ENCODE measurements at regions not wholly inside any gene's neighbourhood (a gene's known extent, or its start where the extent isn't known, plus 50 kb on each side); places are given as distances from the start of the nearest gene placed in this dataset.
A peak's percentile ranks its signal among the peaks of the same experiment; 100 is the strongest.

DNA sequence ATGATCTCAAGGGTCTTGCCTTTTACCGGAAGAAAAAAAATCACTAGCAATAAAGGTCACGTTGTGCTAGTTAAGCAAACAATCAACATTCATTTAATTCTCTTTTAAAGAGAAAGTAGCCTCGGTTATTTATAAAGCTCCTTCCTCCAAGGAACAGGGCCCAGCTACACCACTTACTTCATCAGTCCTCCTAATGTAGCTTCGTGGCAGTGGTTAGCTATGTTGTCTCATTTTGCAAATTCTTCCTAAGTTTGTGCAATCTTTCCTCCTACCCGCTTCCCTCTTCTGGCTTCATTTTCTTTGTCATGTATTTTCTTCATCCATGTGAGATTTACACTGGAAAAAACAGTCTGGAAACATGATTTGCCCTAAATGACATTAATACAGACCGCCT lies 554.2 kb downstream of the NUF2 start:
- no peak for TF ChIP-seq POLR2A (IDR thresholded peaks at IDR 0.05)
- TF ChIP-seq, protein P1, sequence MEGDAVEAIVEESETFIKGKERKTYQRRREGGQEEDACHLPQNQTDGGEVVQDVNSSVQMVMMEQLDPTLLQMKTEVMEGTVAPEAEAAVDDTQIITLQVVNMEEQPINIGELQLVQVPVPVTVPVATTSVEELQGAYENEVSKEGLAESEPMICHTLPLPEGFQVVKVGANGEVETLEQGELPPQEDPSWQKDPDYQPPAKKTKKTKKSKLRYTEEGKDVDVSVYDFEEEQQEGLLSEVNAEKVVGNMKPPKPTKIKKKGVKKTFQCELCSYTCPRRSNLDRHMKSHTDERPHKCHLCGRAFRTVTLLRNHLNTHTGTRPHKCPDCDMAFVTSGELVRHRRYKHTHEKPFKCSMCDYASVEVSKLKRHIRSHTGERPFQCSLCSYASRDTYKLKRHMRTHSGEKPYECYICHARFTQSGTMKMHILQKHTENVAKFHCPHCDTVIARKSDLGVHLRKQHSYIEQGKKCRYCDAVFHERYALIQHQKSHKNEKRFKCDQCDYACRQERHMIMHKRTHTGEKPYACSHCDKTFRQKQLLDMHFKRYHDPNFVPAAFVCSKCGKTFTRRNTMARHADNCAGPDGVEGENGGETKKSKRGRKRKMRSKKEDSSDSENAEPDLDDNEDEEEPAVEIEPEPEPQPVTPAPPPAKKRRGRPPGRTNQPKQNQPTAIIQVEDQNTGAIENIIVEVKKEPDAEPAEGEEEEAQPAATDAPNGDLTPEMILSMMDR (IDR thresholded peaks at IDR 0.05 in 4 of 5, conservative IDR thresholded peaks at IDR 0.05 in 1 of 5), result no peak
- peak overlapping the region in 1 of 4 donors; percentile 30 for H3K27ac ChIP-seq

DNA sequence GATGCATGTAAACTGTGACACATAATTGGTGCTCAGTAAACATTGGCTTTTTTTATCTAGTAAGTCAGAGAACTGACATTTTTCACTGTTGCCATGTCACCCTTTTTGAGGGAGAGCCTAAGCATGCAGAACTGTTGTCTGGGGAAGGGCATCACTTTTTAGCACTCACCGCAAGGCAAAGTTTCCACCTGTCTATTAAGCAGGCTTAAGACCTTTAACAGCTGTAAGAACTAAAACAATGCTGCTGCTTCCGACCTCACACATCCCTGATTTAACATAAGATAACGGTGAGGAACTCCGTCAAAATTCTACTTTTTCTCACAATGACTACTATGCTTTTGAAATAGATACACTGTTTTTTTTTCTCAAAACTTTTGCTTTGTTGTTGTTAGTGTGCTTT lies 554.8 kb downstream of the NUF2 start:
- Histone ChIP-seq H3K27me3 (no peaks in the 10 kb centered on the region), H3K36me3 (no peaks in the 10 kb centered on the region), H3K27ac (no peak overlapping the region), H3K4me1 (peaks cover 0 to 3% of the 10 kb centered on the region in 2 donors), H3K9me3 (no peaks in the 10 kb centered on the region), H3K4me3 (no peak overlapping the region)
- DNase-seq (no peak), ATAC-seq (no peak)
- in situ Hi-C loops (cut with MboI; ENCODE audit: low sequenced_read_pairs in 4 of 4), result no loop called here
- TF ChIP-seq, protein P1 (IDR thresholded peaks at IDR 0.05 in 4 of 5, conservative IDR thresholded peaks at IDR 0.05 in 1 of 5), result no peak
- TF ChIP-seq POLR2A (IDR thresholded peaks at IDR 0.05), result no peak
- intact Hi-C loops (cut with DNase I; ENCODE audit: low total_unique reads), result no loop called here

More for the DNA sequence above, 554.2 kb downstream of the NUF2 start:
- Histone ChIP-seq H3K27me3 (no peaks in the 10 kb centered on the region), H3K9me3 (no peaks in the 10 kb centered on the region), H3K36me3 (no peaks in the 10 kb centered on the region), H3K4me1 (peaks cover 0 to 3% of the 10 kb centered on the region in 2 donors), H3K4me3 (no peak overlapping the region)
- ATAC-seq, result peak; percentile 55 to 68
- intact Hi-C loops (cut with DNase I; ENCODE audit: low total_unique reads) (no loop called here), in situ Hi-C loops (cut with MboI; ENCODE audit: low sequenced_read_pairs in 4 of 4) (no loop called here)
- DNase-seq, result no peak

DNA sequence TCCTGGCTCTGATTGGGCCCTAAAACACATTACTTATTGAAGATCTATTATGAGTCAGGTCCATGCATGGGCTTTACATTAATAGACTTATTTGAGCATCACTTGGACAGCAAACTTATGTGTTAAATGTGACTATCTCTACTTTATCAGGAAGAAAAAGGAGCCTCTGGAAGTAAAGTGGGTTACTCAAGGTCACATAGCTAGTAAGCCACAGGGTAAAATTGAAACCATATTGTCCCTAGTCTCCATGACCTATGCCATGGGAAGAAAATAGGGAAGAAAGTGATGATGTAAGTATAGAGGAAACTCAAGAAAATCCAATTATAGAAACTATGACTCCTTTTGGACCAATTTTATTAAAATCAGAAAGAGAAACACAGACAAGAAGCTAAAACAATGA lies 555.3 kb downstream of the NUF2 start:
- H3K4me3 ChIP-seq, result no peak overlapping the region
- DNase-seq (no peak), ATAC-seq (no peak)
- no peaks in the 10 kb centered on the region for H3K27me3 ChIP-seq
- H3K4me1 ChIP-seq, result peaks cover 0 to 3% of the 10 kb centered on the region in 2 donors
- intact Hi-C loops (cut with DNase I; ENCODE audit: low total_unique reads), result no loop called here
- H3K27ac ChIP-seq, result no peak overlapping the region
- no peaks in the 10 kb centered on the region for H3K36me3 ChIP-seq
- H3K9me3 ChIP-seq, result no peaks in the 10 kb centered on the region
- in situ Hi-C loops (cut with MboI; ENCODE audit: low sequenced_read_pairs in 4 of 4), result no loop called here
- TF ChIP-seq, protein P1 (IDR thresholded peaks at IDR 0.05 in 4 of 5, conservative IDR thresholded peaks at IDR 0.05 in 1 of 5), result no peak
- TF ChIP-seq POLR2A (IDR thresholded peaks at IDR 0.05), result no peak

DNA sequence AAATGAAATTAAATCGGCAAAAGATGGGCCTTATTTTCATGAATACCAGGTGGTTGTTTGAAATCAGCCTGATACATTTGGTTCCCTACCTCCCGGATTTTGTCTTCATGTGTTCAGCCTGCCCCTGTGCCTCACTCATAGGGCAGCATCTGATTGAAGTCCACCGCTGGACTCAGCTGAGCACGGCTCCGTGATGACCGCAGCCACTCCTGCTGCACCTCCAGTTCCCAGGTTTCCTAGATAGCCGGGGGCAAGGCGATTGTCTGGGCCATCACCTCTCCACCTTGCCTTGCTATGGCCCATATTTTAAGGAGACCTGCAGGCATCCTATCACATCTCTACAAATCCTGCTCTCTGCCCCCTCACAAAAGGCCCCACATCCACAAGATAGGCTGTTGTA lies 563.8 kb downstream of the NUF2 start:
- no peak for DNase-seq

More for the DNA sequence above, 563.8 kb downstream of the NUF2 start:
- no peak for TF ChIP-seq POLR2A (IDR thresholded peaks at IDR 0.05)
- TF ChIP-seq, protein P1 (IDR thresholded peaks at IDR 0.05 in 4 of 5, conservative IDR thresholded peaks at IDR 0.05 in 1 of 5), result no peak
- intact Hi-C loops (cut with DNase I; ENCODE audit: low total_unique reads), result no loop called here
- Histone ChIP-seq H3K4me3 (no peak overlapping the region), H3K27ac (no peak overlapping the region), H3K36me3 (no peaks in the 10 kb centered on the region), H3K27me3 (no peaks in the 10 kb centered on the region), H3K9me3 (no peaks in the 10 kb centered on the region), H3K4me1 (no peaks in the 10 kb centered on the region)
- in situ Hi-C loops (cut with MboI; ENCODE audit: low sequenced_read_pairs in 4 of 4), result no loop called here
- no peak for ATAC-seq

Data from gastrocnemius medialis (tissue), 4 donors.